Upper lobe of left lung (tissue), 4 donors: ENCODE measurements at regions not wholly inside any gene's neighbourhood (a gene's known extent, or its start where the extent isn't known, plus 50 kb on each side); places are given as distances from the start of the nearest gene placed in this dataset.

Experiments
- CTCF ChIP-seq, 6 experiments: fragments of 450-650 bp in 4 of 6; fragments of 200-600 bp in 2 of 6; sonication (generic) in 2 of 6; IDR thresholded peaks; one replicate each; pipeline ENCODE4 v1.5.1; 2016 to 2019; ENCODE audit warnings: antibody characterized with exemption in 6 of 6
- EP300 ChIP-seq, 4 donors: sonication (generic); formaldehyde crosslinking; IDR thresholded peaks; one replicate each; pipeline ENCODE4 v1.5.1; 2017; ENCODE audit warnings: antibody characterized with exemption in 4 of 4, control low read depth in 2 of 4
- POLR2AphosphoS5 ChIP-seq, 2 donors: sonication (generic); formaldehyde crosslinking; IDR thresholded peaks; one replicate each; pipeline ENCODE4 v1.5.1; 2017; ENCODE audit warnings: antibody characterized with exemption in 2 of 2

GRCh38 chr11:112778877-112779266 lies 182.3 kb upstream of the NCAM1 start:
- no peak for TF ChIP-seq POLR2AphosphoS5 (IDR thresholded peaks at IDR 0.05)
- no peak for TF ChIP-seq CTCF (IDR thresholded peaks at IDR 0.05)
- TF ChIP-seq EP300 (IDR thresholded peaks at IDR 0.05), result no peak
